Hepatocyte (in vitro differentiated cells): ENCODE measurements at regions not wholly inside any gene's neighbourhood (a gene's known extent, or its start where the extent isn't known, plus 50 kb on each side); places are given as distances from the start of the nearest gene placed in this dataset.

Source experiments
- EZH2 ChIP-seq: fragments of 200-600 bp; sonication (generic); IDR thresholded peaks from 2 replicates; pipeline ENCODE4 v1.6.1; 2016; ENCODE audit warnings: antibody characterized with exemption, mild to moderate bottlenecking, borderline replicate concordance
- EZH2phosphoT487 ChIP-seq: fragments of 200-600 bp; sonication (generic); IDR thresholded peaks from one replicate; pipeline ENCODE4 v1.6.1; 2018; ENCODE audit warnings: antibody characterized with exemption, mild to moderate bottlenecking, low read depth, moderate library complexity; ENCODE audit not compliant: unreplicated experiment, severe bottlenecking

DNA sequence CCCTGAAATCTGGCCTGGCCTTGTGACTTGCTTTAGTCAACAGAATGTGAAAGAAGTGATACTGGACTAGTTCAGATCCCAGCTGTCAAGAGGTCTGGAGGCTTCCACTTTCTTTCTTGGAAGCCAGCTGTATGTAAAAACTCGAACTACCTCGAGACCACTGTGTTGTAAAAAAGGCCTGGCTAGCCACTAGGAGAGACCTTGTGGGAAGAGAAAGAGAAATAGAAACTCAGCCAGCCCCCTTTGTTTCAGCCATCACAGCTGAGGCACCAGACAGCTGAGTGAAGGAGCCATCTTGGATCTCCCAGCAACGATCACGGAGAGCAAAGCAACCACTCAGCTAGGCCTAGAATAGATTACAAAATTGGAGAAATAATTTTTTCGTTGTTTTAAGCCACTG lies 324.9 kb upstream of the TCF4 start:
- TF ChIP-seq EZH2: no peak
- TF ChIP-seq EZH2phosphoT487: no peak
